Hindlimb muscle (tissue), 1 donor: ENCODE measurements at regions not wholly inside any gene's neighbourhood (a gene's known extent, or its start where the extent isn't known, plus 50 kb on each side); places are given as distances from the start of the nearest gene placed in this dataset.
"Not testable (repeated sequence)": the region's sequence is repeated elsewhere in the genome, so short reads cannot be mapped to it uniquely, and the experiment has no call there.

Experiments
- DNase-seq: peaks from one replicate; pipeline ENCODE4 v3.0.0-alpha.2; 2013

- no peak for DNase-seq
These were observed 61.4 kb downstream of the NXNL2 start for GRCh38 chr9:88596376-88596775.

- no peak for DNase-seq
These were observed 70.0 kb downstream of the NXNL2 start for GRCh38 chr9:88604836-88605511.

GRCh38 chr9:88605512-88606362, 70.8 kb downstream of the NXNL2 start:
- DNase-seq: no peak

- DNase-seq: no peak
These were observed 79.4 kb downstream of the NXNL2 start for GRCh38 chr9:88614359-88614758.

- DNase-seq: no peak
These were observed 88.7 kb downstream of the NXNL2 start for GRCh38 chr9:88623698-88624097.

- no peak for DNase-seq
These were observed 93.1 kb downstream of the NXNL2 start for GRCh38 chr9:88628114-88628513.

GRCh38 chr9:88628811-88629210, 93.8 kb downstream of the NXNL2 start:
- DNase-seq: no peak

- DNase-seq: not testable (repeated sequence)
These were observed 95.6 kb downstream of the NXNL2 start for GRCh38 chr9:88630574-88630973.

GRCh38 chr9:88635151-88635550, 100.2 kb downstream of the NXNL2 start:
- no peak for DNase-seq

- DNase-seq: no peak
These were observed 106.7 kb downstream of the NXNL2 start for GRCh38 chr9:88641456-88642240.

- DNase-seq: no peak
These were observed 107.4 kb downstream of the NXNL2 start for GRCh38 chr9:88642336-88642735.

- DNase-seq: no peak
These were observed 109.0 kb downstream of the NXNL2 start for GRCh38 chr9:88643931-88644330.

GRCh38 chr9:88645172-88645878, 110.3 kb downstream of the NXNL2 start:
- DNase-seq: no peak

- no peak for DNase-seq
These were observed 110.9 kb downstream of the NXNL2 start for GRCh38 chr9:88645879-88646199.

- DNase-seq: no peak
These were observed 111.7 kb downstream of the NXNL2 start for GRCh38 chr9:88646539-88647300.

GRCh38 chr9:88651682-88652633, 117.0 kb downstream of the NXNL2 start:
- peak; percentile 91 for DNase-seq

- no peak for DNase-seq
These were observed 117.9 kb downstream of the NXNL2 start for GRCh38 chr9:88652876-88653275.

- no peak for DNase-seq
These were observed 118.4 kb downstream of the NXNL2 start for GRCh38 chr9:88653406-88653805.

- no peak for DNase-seq
These were observed 118.9 kb downstream of the NXNL2 start for GRCh38 chr9:88653911-88654310.

GRCh38 chr9:88657893-88658292, 122.9 kb downstream of the NXNL2 start:
- DNase-seq: no peak
